ENCODE measurements at regions not wholly inside any gene's neighbourhood (a gene's known extent, or its start where the extent isn't known, plus 50 kb on each side); places are given as distances from the start of the nearest gene placed in this dataset.

- H3K4me3 ChIP-seq = no peak overlapping the region
- Mint-ChIP-seq H3K9me3 (no peaks in the 10 kb centered on the region), H3K36me3 (ENCODE audit: low read depth) (no peaks in the 10 kb centered on the region), H3K4me3 (no peak overlapping the region), H3K27me3 (ENCODE audit: insufficient read depth, low read depth, poor library complexity) (no peaks in the 10 kb centered on the region), H3K4me1 (no peaks in the 10 kb centered on the region; the same call in 2 of the 3 replicates), H3K27ac (no peak overlapping the region)
- H4K20me1 ChIP-seq (replicated peaks; ENCODE audit: insufficient read depth) = no peaks in the 10 kb centered on the region
- DNase-seq (ENCODE audit: low spot score) (no peak), ATAC-seq (no peak)
- H3K79me2 ChIP-seq (replicated peaks; ENCODE audit: insufficient read depth) = no peaks in the 10 kb centered on the region
- no peaks in the 10 kb centered on the region for H3K4me1 ChIP-seq (ENCODE audit: insufficient read depth)
- no peak overlapping the region for H3K27ac ChIP-seq (ENCODE audit: low read depth)
- H3K36me3 ChIP-seq (ENCODE audit: insufficient read depth) = no peaks in the 10 kb centered on the region
- no peaks in the 10 kb centered on the region for H3K27me3 ChIP-seq (ENCODE audit: insufficient read depth)
- no peak overlapping the region for H3K4me2 ChIP-seq
- no peaks in the 10 kb centered on the region for H3F3A ChIP-seq (replicated peaks; ENCODE audit: low read depth)
- peaks cover 5% of the 10 kb centered on the region; the same call in 1 of the 2 replicates for H3K9me2 ChIP-seq (ENCODE audit: insufficient read depth)
- TF ChIP-seq POLR2AphosphoS5 (IDR thresholded peaks at IDR 0.05; ENCODE audit: low read depth) (no peak), NANOG (IDR thresholded peaks at IDR 0.05; ENCODE audit: borderline replicate concordance) (no peak), ZNF114 (CRISPR knock-in tag; IDR thresholded peaks at IDR 0.05) (no peak), ETS1 (IDR thresholded peaks at IDR 0.05) (no peak), EZH2phosphoT487 (IDR thresholded peaks at IDR 0.05; ENCODE audit: unreplicated experiment) (no peak)
- TF ChIP-seq, protein P1, sequence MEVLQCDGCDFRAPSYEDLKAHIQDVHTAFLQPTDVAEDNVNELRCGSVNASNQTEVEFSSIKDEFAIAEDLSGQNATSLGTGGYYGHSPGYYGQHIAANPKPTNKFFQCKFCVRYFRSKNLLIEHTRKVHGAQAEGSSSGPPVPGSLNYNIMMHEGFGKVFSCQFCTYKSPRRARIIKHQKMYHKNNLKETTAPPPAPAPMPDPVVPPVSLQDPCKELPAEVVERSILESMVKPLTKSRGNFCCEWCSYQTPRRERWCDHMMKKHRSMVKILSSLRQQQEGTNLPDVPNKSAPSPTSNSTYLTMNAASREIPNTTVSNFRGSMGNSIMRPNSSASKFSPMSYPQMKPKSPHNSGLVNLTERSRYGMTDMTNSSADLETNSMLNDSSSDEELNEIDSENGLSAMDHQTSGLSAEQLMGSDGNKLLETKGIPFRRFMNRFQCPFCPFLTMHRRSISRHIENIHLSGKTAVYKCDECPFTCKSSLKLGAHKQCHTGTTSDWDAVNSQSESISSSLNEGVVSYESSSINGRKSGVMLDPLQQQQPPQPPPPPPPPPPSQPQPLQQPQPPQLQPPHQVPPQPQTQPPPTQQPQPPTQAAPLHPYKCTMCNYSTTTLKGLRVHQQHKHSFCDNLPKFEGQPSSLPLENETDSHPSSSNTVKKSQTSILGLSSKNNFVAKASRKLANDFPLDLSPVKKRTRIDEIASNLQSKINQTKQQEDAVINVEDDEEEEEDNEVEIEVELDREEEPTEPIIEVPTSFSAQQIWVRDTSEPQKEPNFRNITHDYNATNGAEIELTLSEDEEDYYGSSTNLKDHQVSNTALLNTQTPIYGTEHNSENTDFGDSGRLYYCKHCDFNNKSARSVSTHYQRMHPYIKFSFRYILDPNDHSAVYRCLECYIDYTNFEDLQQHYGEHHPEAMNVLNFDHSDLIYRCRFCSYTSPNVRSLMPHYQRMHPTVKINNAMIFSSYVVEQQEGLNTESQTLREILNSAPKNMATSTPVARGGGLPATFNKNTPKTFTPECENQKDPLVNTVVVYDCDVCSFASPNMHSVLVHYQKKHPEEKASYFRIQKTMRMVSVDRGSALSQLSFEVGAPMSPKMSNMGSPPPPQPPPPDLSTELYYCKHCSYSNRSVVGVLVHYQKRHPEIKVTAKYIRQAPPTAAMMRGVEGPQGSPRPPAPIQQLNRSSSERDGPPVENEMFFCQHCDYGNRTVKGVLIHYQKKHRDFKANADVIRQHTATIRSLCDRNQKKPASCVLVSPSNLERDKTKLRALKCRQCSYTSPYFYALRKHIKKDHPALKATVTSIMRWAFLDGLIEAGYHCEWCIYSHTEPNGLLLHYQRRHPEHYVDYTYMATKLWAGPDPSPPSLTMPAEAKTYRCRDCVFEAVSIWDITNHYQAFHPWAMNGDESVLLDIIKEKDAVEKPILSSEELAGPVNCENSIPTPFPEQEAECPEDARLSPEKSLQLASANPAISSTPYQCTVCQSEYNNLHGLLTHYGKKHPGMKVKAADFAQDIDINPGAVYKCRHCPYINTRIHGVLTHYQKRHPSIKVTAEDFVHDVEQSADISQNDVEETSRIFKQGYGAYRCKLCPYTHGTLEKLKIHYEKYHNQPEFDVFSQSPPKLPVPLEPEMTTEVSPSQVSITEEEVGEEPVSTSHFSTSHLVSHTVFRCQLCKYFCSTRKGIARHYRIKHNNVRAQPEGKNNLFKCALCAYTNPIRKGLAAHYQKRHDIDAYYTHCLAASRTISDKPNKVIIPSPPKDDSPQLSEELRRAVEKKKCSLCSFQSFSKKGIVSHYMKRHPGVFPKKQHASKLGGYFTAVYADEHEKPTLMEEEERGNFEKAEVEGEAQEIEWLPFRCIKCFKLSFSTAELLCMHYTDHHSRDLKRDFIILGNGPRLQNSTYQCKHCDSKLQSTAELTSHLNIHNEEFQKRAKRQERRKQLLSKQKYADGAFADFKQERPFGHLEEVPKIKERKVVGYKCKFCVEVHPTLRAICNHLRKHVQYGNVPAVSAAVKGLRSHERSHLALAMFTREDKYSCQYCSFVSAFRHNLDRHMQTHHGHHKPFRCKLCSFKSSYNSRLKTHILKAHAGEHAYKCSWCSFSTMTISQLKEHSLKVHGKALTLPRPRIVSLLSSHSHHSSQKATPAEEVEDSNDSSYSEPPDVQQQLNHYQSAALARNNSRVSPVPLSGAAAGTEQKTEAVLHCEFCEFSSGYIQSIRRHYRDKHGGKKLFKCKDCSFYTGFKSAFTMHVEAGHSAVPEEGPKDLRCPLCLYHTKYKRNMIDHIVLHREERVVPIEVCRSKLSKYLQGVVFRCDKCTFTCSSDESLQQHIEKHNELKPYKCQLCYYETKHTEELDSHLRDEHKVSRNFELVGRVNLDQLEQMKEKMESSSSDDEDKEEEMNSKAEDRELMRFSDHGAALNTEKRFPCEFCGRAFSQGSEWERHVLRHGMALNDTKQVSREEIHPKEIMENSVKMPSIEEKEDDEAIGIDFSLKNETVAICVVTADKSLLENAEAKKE (CRISPR knock-in tag; IDR thresholded peaks at IDR 0.05) = no peak
- no peak overlapping the region for H2AFZ ChIP-seq
These were observed 102.4 kb upstream of the RFX3 start for GRCh38 chr9:3628239-3628638.
